Activated CD4-positive, alpha-beta T cell treated with anti-CD3 and anti-CD28 coated beads, Interleukin-2, amount 10 ng/mL, durations not matched to agents 7 days and 5 days (primary cell): ENCODE measurements at regions not wholly inside any gene's neighbourhood (a gene's known extent, or its start where the extent isn't known, plus 50 kb on each side); places are given as distances from the start of the nearest gene placed in this dataset.

Experiments used
- CTCF ChIA-PET: fragments of 350-600 bp; sonication (Branson Sonifier 250); formaldehyde crosslinking; loops from one replicate; lab custom pipeline; 2021; ENCODE audit warnings: antibody characterized with exemption; lab: Charles Lee
- POLR2A ChIA-PET: fragments of 350-600 bp; sonication (Branson Sonifier 250); formaldehyde crosslinking; loops from one replicate; lab custom pipeline; 2021; ENCODE audit warnings: antibody characterized with exemption; lab: Charles Lee
- DNase-seq: peaks from one replicate; pipeline ENCODE4 v3.0.0-alpha.2; 2020
- H3K27ac Mint-ChIP-seq: one replicate; pipeline ENCODE4 v1.8.0; 2021; ENCODE audit warnings: mild to moderate bottlenecking, moderate library complexity, mixed read lengths
- H3K27me3 Mint-ChIP-seq: one replicate; pipeline ENCODE4 v1.8.0; 2021; ENCODE audit warnings: mixed read lengths
- H3K36me3 Mint-ChIP-seq: one replicate; pipeline ENCODE4 v1.8.0; 2021; ENCODE audit warnings: low read depth, mixed read lengths
- H3K4me1 Mint-ChIP-seq: one replicate; pipeline ENCODE4 v1.8.0; 2021; ENCODE audit warnings: mixed read lengths
- H3K4me3 Mint-ChIP-seq: one replicate; pipeline ENCODE4 v1.8.0; 2021; ENCODE audit warnings: mild to moderate bottlenecking, moderate library complexity, mixed read lengths
- H3K9me3 Mint-ChIP-seq: one replicate; pipeline ENCODE4 v1.8.0; 2021; ENCODE audit warnings: mixed read lengths

- H3K4me1 Mint-ChIP-seq = no peaks in the 10 kb centered on the region
- H3K4me3 Mint-ChIP-seq = no peak overlapping the region
- H3K36me3 Mint-ChIP-seq = no peaks in the 10 kb centered on the region
- CTCF ChIA-PET = no interaction called here
- H3K27me3 Mint-ChIP-seq = no peaks in the 10 kb centered on the region
- POLR2A ChIA-PET = no interaction called here
- H3K9me3 Mint-ChIP-seq = peaks cover 4% of the 10 kb centered on the region
- no peak for DNase-seq
- H3K27ac Mint-ChIP-seq = no peak overlapping the region
Measured at GRCh38 chr4:14545807-14546206, 456.5 kb upstream of the CPEB2 start.

GRCh38 chr4:14552119-14552518 lies 450.2 kb upstream of the CPEB2 start:
- no peak overlapping the region for H3K27ac Mint-ChIP-seq
- no peaks in the 10 kb centered on the region for H3K27me3 Mint-ChIP-seq
- no peaks in the 10 kb centered on the region for H3K36me3 Mint-ChIP-seq
- no peaks in the 10 kb centered on the region for H3K4me1 Mint-ChIP-seq
- ChIA-PET POLR2A (no interaction called here), CTCF (interaction anchor here (1.7 kb wide), 1 partner anchor 11 kb away, joined by 4 read pairs; no protein-coding TSS in a partner anchor)
- DNase-seq = no peak
- no peak overlapping the region for H3K4me3 Mint-ChIP-seq
- no peaks in the 10 kb centered on the region for H3K9me3 Mint-ChIP-seq

DNA sequence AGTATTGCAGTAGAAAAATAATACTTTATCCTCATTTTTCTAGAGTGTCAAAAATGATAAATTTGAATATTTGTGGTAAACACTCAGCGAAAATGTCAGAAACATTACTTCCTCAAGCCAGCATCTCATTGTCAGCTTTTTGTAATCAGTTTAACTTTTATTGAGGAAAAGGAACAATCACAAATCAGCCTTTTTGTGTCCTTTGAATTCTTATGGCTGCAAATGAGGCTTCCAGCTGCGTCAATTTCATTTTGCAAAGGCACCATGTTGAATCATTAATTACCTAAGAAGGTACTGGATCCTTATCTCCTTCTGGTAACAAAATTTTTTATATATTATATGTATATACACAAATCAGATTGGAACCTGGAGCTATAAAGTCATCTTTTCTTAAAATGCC lies 442.6 kb upstream of the CPEB2 start:
- H3K4me3 Mint-ChIP-seq = no peak overlapping the region
- CTCF ChIA-PET = no interaction called here
- DNase-seq = no peak

GRCh38 chr4:14560577-14560976 lies 441.7 kb upstream of the CPEB2 start:
- Mint-ChIP-seq H3K9me3 (no peaks in the 10 kb centered on the region), H3K36me3 (no peaks in the 10 kb centered on the region), H3K4me3 (no peak overlapping the region), H3K27ac (no peak overlapping the region), H3K4me1 (no peaks in the 10 kb centered on the region), H3K27me3 (no peaks in the 10 kb centered on the region)
- POLR2A ChIA-PET = no interaction called here
- CTCF ChIA-PET = no interaction called here
- no peak for DNase-seq

More for the DNA sequence above, 442.6 kb upstream of the CPEB2 start:
- Mint-ChIP-seq H3K27ac (no peak overlapping the region), H3K27me3 (no peaks in the 10 kb centered on the region), H3K4me1 (no peaks in the 10 kb centered on the region), H3K9me3 (no peaks in the 10 kb centered on the region), H3K36me3 (no peaks in the 10 kb centered on the region)
- POLR2A ChIA-PET = no interaction called here

GRCh38 chr4:14562901-14563300 lies 439.4 kb upstream of the CPEB2 start:
- Mint-ChIP-seq H3K4me3 (no peak overlapping the region), H3K36me3 (no peaks in the 10 kb centered on the region), H3K9me3 (no peaks in the 10 kb centered on the region), H3K27me3 (no peaks in the 10 kb centered on the region), H3K27ac (no peak overlapping the region), H3K4me1 (no peaks in the 10 kb centered on the region)
- DNase-seq = no peak
- ChIA-PET POLR2A (no interaction called here), CTCF (interaction anchor here (1.6 kb wide), 1 partner anchor 10 kb away, joined by 4 read pairs; no protein-coding TSS in a partner anchor)

DNA sequence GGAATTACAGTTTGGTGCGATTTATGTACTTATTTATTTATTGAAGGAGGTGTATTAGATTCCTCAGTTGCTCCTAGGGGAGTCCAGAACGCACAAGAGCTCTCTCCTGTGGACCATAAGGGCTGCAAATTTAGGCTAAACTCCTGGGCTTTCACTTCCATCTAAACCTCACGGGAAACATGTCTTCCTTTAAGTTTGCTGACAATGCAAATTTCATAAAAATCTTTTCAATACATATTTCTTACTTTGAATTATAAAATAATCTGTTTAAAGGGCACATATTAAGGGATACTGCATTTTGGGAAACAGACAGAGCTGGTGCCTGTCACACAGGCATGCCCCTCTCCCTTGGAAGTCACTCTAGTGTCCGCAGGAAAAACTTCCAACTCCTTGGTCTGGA lies 438.0 kb upstream of the CPEB2 start:
- no peaks in the 10 kb centered on the region for H3K36me3 Mint-ChIP-seq
- no peak for DNase-seq
- POLR2A ChIA-PET = no interaction called here
- H3K27me3 Mint-ChIP-seq = no peaks in the 10 kb centered on the region
- no peaks in the 10 kb centered on the region for H3K9me3 Mint-ChIP-seq
- no peaks in the 10 kb centered on the region for H3K4me1 Mint-ChIP-seq
- CTCF ChIA-PET = no interaction called here
- H3K4me3 Mint-ChIP-seq = no peak overlapping the region
- H3K27ac Mint-ChIP-seq = no peak overlapping the region

- no peak for DNase-seq
- Mint-ChIP-seq H3K27ac (no peak overlapping the region), H3K27me3 (no peaks in the 10 kb centered on the region), H3K4me3 (no peak overlapping the region), H3K9me3 (no peaks in the 10 kb centered on the region), H3K36me3 (no peaks in the 10 kb centered on the region), H3K4me1 (no peaks in the 10 kb centered on the region)
- CTCF ChIA-PET = no interaction called here
- POLR2A ChIA-PET = no interaction called here
Measured at GRCh38 chr4:14566518-14566917, 435.8 kb upstream of the CPEB2 start.

DNA sequence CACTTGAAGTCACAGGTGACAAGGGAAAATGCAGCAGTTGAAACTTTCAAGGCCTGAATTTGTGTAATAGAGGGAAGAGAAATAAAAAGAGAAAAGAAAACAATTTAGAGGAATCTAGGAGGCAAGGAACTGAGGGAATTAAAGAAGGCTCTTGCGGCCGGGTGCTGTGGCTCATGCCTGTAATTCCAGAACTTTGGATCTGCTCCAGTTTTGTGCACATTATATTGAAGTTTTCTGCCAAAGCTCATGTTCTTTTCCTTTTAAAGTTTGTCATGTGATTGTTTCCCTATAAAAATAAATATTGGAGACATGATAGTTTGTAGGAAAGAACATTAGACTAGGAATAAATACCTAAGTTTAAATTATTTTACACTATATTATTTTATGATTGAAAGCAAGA lies 433.9 kb upstream of the CPEB2 start:
- H3K36me3 Mint-ChIP-seq = no peaks in the 10 kb centered on the region
- no peak overlapping the region for H3K27ac Mint-ChIP-seq
- no peaks in the 10 kb centered on the region for H3K9me3 Mint-ChIP-seq
- ChIA-PET POLR2A (no interaction called here), CTCF (no interaction called here)
- H3K4me3 Mint-ChIP-seq = no peak overlapping the region
- no peak for DNase-seq
- H3K4me1 Mint-ChIP-seq = no peaks in the 10 kb centered on the region
- H3K27me3 Mint-ChIP-seq = no peaks in the 10 kb centered on the region

- Mint-ChIP-seq H3K36me3 (no peaks in the 10 kb centered on the region), H3K4me1 (no peaks in the 10 kb centered on the region), H3K27me3 (no peaks in the 10 kb centered on the region), H3K27ac (no peak overlapping the region), H3K9me3 (no peaks in the 10 kb centered on the region), H3K4me3 (no peak overlapping the region)
- no peak for DNase-seq
- ChIA-PET POLR2A (no interaction called here), CTCF (no interaction called here)
Measured at GRCh38 chr4:14575289-14575688, 427.0 kb upstream of the CPEB2 start.

DNA sequence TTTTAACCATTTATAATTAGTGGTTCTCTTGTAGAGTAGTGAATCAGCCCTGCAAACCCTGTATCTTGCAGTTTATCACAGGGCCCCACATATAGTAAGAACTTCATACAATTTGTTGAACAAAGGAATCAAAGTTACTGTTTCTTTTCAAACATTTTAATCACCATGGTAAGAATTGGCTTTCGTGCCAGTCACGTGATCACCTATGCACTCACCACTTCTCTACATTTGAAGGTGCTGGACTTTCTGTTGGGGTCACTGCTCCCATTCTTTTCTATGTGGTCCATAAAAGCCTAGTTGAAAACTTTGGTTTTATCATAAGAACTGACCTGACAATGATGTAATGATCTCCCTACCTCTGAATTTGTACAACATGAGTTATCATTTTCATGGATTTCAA lies 426.4 kb upstream of the CPEB2 start:
- Mint-ChIP-seq H3K36me3 (no peaks in the 10 kb centered on the region), H3K27ac (no peak overlapping the region), H3K9me3 (no peaks in the 10 kb centered on the region), H3K4me3 (no peak overlapping the region), H3K27me3 (no peaks in the 10 kb centered on the region), H3K4me1 (no peaks in the 10 kb centered on the region)
- ChIA-PET POLR2A (no interaction called here), CTCF (no interaction called here)
- DNase-seq = no peak

- CTCF ChIA-PET = no interaction called here
- Mint-ChIP-seq H3K4me1 (no peaks in the 10 kb centered on the region), H3K9me3 (no peaks in the 10 kb centered on the region), H3K36me3 (no peaks in the 10 kb centered on the region), H3K4me3 (no peak overlapping the region), H3K27ac (no peak overlapping the region), H3K27me3 (no peaks in the 10 kb centered on the region)
- no peak for DNase-seq
- POLR2A ChIA-PET = no interaction called here
Measured at GRCh38 chr4:14580061-14580460, 422.2 kb upstream of the CPEB2 start.

GRCh38 chr4:14581741-14582140 lies 420.5 kb upstream of the CPEB2 start:
- Mint-ChIP-seq H3K9me3 (no peaks in the 10 kb centered on the region), H3K27ac (no peak overlapping the region), H3K4me3 (no peak overlapping the region), H3K27me3 (peaks cover 2% of the 10 kb centered on the region), H3K4me1 (no peaks in the 10 kb centered on the region), H3K36me3 (no peaks in the 10 kb centered on the region)
- no peak for DNase-seq
- POLR2A ChIA-PET = no interaction called here
- CTCF ChIA-PET = no interaction called here

GRCh38 chr4:14582677-14583076 lies 419.6 kb upstream of the CPEB2 start:
- no peaks in the 10 kb centered on the region for H3K4me1 Mint-ChIP-seq
- no peak overlapping the region for H3K27ac Mint-ChIP-seq
- ChIA-PET CTCF (no interaction called here), POLR2A (no interaction called here)
- no peak for DNase-seq
- H3K9me3 Mint-ChIP-seq = no peaks in the 10 kb centered on the region
- no peaks in the 10 kb centered on the region for H3K36me3 Mint-ChIP-seq
- H3K4me3 Mint-ChIP-seq = no peak overlapping the region
- peaks cover 2% of the 10 kb centered on the region for H3K27me3 Mint-ChIP-seq

DNA sequence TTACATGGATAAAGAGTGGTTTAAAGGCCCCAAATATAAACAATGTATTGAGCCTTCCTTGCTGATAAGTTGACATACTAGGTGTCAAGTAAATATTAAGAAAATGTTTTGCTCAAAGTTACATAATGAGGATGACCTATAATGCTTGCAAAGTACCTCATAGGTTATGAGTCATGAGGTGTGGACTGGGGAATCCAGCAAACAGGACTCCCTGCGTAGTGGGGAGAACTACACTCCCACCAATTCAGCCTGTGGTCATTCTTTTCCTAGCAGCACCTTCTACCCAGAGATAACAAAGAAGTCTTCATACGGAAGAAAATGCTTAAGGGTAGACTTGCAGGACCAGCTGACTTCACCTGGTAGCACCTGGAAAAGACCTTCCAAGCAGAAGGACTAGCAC lies 418.9 kb upstream of the CPEB2 start:
- H3K27ac Mint-ChIP-seq = no peak overlapping the region
- no peaks in the 10 kb centered on the region for H3K9me3 Mint-ChIP-seq
- no peaks in the 10 kb centered on the region for H3K36me3 Mint-ChIP-seq
- H3K4me1 Mint-ChIP-seq = no peaks in the 10 kb centered on the region
- H3K27me3 Mint-ChIP-seq = peaks cover 2% of the 10 kb centered on the region
- H3K4me3 Mint-ChIP-seq = no peak overlapping the region
- ChIA-PET CTCF (no interaction called here), POLR2A (no interaction called here)
- DNase-seq = no peak
